HepG2 (cell line): ENCODE measurements at regions not wholly inside any gene's neighbourhood (a gene's known extent, or its start where the extent isn't known, plus 50 kb on each side); places are given as distances from the start of the nearest gene placed in this dataset.

Experiments used
- ARNT ChIP-seq: fragments of 450-650 bp; IDR thresholded peaks from 2 replicates; pipeline ENCODE4 v1.6.1; 2017
- CTCF ChIP-seq: sonication (generic); formaldehyde crosslinking; IDR thresholded peaks from 2 replicates; pipeline ENCODE4 v1.5.0; 2020; ENCODE audit warnings: mild to moderate bottlenecking, missing genetic modification reagents, moderate library complexity
- EP300 ChIP-seq, 3 experiments: sonication (generic) in 1 of 3; formaldehyde crosslinking in 1 of 3; IDR thresholded peaks; 2 replicates each; pipeline versions ENCODE4 v1.5.1 to v1.6.1; 2011 to 2020; ENCODE audit warnings: low read depth in 2 of 3, low read length in 2 of 3, borderline replicate concordance in 1 of 3, improper control_type of control experiment in 1 of 3, mild to moderate bottlenecking in 1 of 3, missing genetic modification reagents in 1 of 3, moderate library complexity in 1 of 3
- ETV5 ChIP-seq: IDR thresholded peaks from 2 replicates; pipeline ENCODE4 v1.6.1; 2018; ENCODE audit warnings: missing biosample characterization, missing genetic modification reagents, inconsistent platforms, borderline replicate concordance
- JUND ChIP-seq: sonication (generic); formaldehyde crosslinking; IDR thresholded peaks from 2 replicates; pipeline ENCODE4 v1.8.0; 2022; ENCODE audit warnings: mild to moderate bottlenecking, missing genetic modification reagents
- POLR2AphosphoS5 ChIP-seq: IDR thresholded peaks from 2 replicates; pipeline ENCODE4 v1.6.1; 2012; ENCODE audit warnings: low read depth, low read length
- SMC3 ChIP-seq: IDR thresholded peaks from 2 replicates; pipeline ENCODE4 v1.6.1; 2011; ENCODE audit warnings: low read length, improper control_type of control experiment
- TEAD2 ChIP-seq: sonication (generic); formaldehyde crosslinking; IDR thresholded peaks from 2 replicates; pipeline ENCODE4 v1.9.0; 2021; ENCODE audit warnings: missing genetic modification reagents
- U2AF1 ChIP-seq: fragments of 200-400 bp; formaldehyde crosslinking; optimal IDR thresholded peaks from 2 replicates; pipeline ENCODE3; 2017; ENCODE audit warnings: mild to moderate bottlenecking, low read depth, low read length
- ZBTB33 ChIP-seq: sonication (generic); formaldehyde crosslinking; IDR thresholded peaks from 2 replicates; pipeline ENCODE4 v1.4.0; 2020; ENCODE audit warnings: missing genetic modification reagents
- ZNF143 ChIP-seq: sonication (generic); formaldehyde crosslinking; IDR thresholded peaks from 2 replicates; pipeline ENCODE4 v1.4.0; 2020; ENCODE audit warnings: missing genetic modification reagents
- ZNF274 ChIP-seq: sonication (generic); formaldehyde crosslinking; IDR thresholded peaks from 2 replicates; pipeline ENCODE4 v1.5.1; 2020; ENCODE audit warnings: mild to moderate bottlenecking, missing genetic modification reagents
- ZNF441 ChIP-seq: sonication (generic); formaldehyde crosslinking; IDR thresholded peaks from 2 replicates; pipeline ENCODE4 v1.7.0; 2021; ENCODE audit warnings: missing genetic modification reagents, borderline replicate concordance

- no peak for TF ChIP-seq CTCF (CRISPR knock-in tag)
- no peak for TF ChIP-seq JUND (CRISPR knock-in tag)
- no peak for TF ChIP-seq ZNF274 (CRISPR knock-in tag)
- no peak for TF ChIP-seq SMC3
- TF ChIP-seq U2AF1: no peak
- TF ChIP-seq ZNF143 (CRISPR knock-in tag): no peak
- TF ChIP-seq ZNF441: no peak
- TF ChIP-seq TEAD2 (CRISPR knock-in tag): no peak
- no peak for TF ChIP-seq ARNT
- no peak for TF ChIP-seq EP300 (IDR thresholded peaks at IDR 0.05; ENCODE audit: low read depth in 2 of 2, low read length in 2 of 2)
- TF ChIP-seq EP300 (CRISPR knock-in tag; IDR thresholded peaks at IDR 0.05; ENCODE audit: borderline replicate concordance): no peak
- TF ChIP-seq POLR2AphosphoS5: no peak
- TF ChIP-seq ETV5 (CRISPR knock-in tag): no peak
- TF ChIP-seq ZBTB33 (CRISPR knock-in tag): no peak
Measured at GRCh38 chr13:80946008-80946802, 605.3 kb upstream of the SPRY2 start.
